ENCODE measurements at regions not wholly inside any gene's neighbourhood (a gene's known extent, or its start where the extent isn't known, plus 50 kb on each side); places are given as distances from the start of the nearest gene placed in this dataset.
"Not testable (repeated sequence)": the region's sequence is repeated elsewhere in the genome, so short reads cannot be mapped to it uniquely, and the experiment has no call there.

DNA sequence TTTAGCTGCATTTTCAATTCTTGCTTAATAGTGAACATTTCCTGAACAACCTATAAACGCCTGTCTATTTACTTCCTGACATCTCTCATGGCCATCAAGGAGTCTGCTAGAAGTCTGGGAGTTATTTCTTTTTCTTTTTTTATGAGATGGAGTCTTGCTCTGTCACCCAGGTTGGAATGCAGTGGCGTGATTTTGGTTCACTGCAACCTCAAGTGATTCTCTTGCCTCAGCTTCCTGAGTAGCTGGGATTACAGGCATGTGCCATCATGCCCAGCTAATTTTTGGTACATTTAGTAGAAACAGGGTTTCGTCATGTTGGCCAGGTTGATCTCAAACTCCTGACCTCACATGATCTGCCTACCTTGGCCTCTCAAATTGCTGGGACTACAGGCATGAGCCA, 217.6 kb upstream of the USP9Y start:
- intact Hi-C loops (cut with micrococcal nuclease), result no loop called here
- POLR2A ChIA-PET (ENCODE audit: partially characterized antibody), result no interaction called here

DNA sequence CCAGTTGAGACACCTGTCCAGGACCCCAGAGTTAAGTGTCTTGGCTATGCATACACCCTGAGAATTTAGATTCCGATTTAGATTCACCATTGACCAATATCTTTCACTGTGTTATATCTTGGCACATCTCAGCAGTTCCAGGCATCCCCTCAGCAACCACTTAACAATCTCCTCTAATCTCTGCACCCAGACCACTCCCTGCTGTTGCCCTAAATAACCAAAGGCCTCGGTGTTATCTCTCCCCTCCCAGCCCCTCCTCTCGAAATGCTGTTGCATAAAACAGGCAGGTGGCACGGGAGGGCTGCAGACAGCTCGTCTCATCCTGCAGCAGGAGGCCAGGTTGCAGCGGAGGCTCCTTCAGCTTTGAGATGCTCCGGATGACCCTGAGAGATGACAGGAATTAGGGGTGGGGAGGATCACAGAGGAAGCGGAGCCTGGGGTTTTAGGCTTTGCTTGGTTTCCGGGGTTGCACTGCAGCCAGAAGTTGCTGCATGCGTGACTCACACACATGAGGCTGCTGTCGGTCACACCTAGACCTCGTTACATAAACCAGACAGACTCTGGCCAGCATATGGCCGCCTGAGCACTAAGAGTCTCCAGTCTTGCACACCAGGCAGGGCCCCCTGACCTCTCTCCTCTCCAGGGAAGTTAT, 210.3 kb upstream of the USP9Y start:
- H3K9me3 Mint-ChIP-seq, result no peaks in the 10 kb centered on the region
- H3K36me3 ChIP-seq (ENCODE audit: insufficient read depth, low read length), result no peaks in the 10 kb centered on the region
- H3K4me3 Mint-ChIP-seq, result no peak overlapping the region
- H3K27ac ChIP-seq (ENCODE audit: low read depth, low read length), result no peak overlapping the region
- no peaks in the 10 kb centered on the region for H3K36me3 Mint-ChIP-seq
- H3K4me1 ChIP-seq (ENCODE audit: insufficient read depth, low read length), result no peaks in the 10 kb centered on the region
- no peaks in the 10 kb centered on the region for H3K27me3 ChIP-seq (ENCODE audit: insufficient read depth, low read length)
- ChIA-PET CTCF (ENCODE audit: partially characterized antibody) (no interaction called here), POLR2A (ENCODE audit: partially characterized antibody) (no interaction called here)
- H3K9me3 ChIP-seq (ENCODE audit: control insufficient read depth in 1 of 2, low read length in 2 of 2), result no peaks in the 10 kb centered on the region
- peaks cover 0 to 3% (median 0%) of the 10 kb centered on the region in 4 donors for H3K4me1 Mint-ChIP-seq
- H3K4me3 ChIP-seq (ENCODE audit: low read length in 2 of 2), result no peak overlapping the region
- intact Hi-C loops (cut with micrococcal nuclease), result no loop called here
- no peaks in the 10 kb centered on the region for H3K27me3 Mint-ChIP-seq
- no peak for DNase-seq
- no peak overlapping the region for H3K27ac Mint-ChIP-seq

More for the DNA sequence above, 217.6 kb upstream of the USP9Y start:
- H3K27me3 ChIP-seq (ENCODE audit: insufficient read depth, low read length), result no peaks in the 10 kb centered on the region
- no peaks in the 10 kb centered on the region for H3K36me3 Mint-ChIP-seq
- no peak overlapping the region for H3K27ac Mint-ChIP-seq
- no peaks in the 10 kb centered on the region for H3K27me3 Mint-ChIP-seq
- no peak overlapping the region for H3K4me3 ChIP-seq (ENCODE audit: low read length in 2 of 2)
- no peak overlapping the region for H3K4me3 Mint-ChIP-seq
- H3K9me3 Mint-ChIP-seq, result no peaks in the 10 kb centered on the region
- H3K4me1 Mint-ChIP-seq, result peaks cover 0 to 8% (median 0%) of the 10 kb centered on the region in 4 donors
- DNase-seq, result no peak
- H3K9me3 ChIP-seq (ENCODE audit: control insufficient read depth in 1 of 2, low read length in 2 of 2), result no peaks in the 10 kb centered on the region
- peaks cover 6% of the 10 kb centered on the region for H3K4me1 ChIP-seq (ENCODE audit: insufficient read depth, low read length)
- H3K36me3 ChIP-seq (ENCODE audit: insufficient read depth, low read length), result no peaks in the 10 kb centered on the region
- H3K27ac ChIP-seq (ENCODE audit: low read depth, low read length), result no peak overlapping the region
- CTCF ChIA-PET (ENCODE audit: partially characterized antibody), result interaction anchor here (0.6 to 6.4 kb wide), 2 partner anchors 138 to 148 kb away, joined by 3 to 60 read pairs; no protein-coding TSS in a partner anchor

DNA sequence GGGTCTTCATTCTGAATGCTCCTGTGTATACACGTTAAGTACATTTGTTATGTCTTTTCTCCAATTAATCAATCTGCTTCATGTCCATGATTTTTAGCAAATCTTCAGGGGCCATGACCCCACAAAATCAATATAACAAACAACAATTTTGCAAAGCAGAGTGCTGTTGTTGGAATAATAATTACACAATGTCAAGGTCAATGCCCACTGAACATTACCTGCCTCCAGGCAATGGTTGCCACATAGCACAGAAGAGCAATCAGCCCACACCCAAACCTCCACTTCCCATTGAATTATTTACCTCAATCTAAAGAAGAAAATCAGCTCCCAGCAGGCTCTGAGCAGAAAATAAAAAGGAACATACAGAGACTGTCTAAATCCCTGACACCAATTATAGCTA, 208.8 kb upstream of the USP9Y start:
- H3K36me3 Mint-ChIP-seq, result no peaks in the 10 kb centered on the region
- POLR2A ChIA-PET (ENCODE audit: partially characterized antibody), result no interaction called here
- H3K27ac Mint-ChIP-seq, result no peak overlapping the region
- DNase-seq, result no peak
- CTCF ChIA-PET (ENCODE audit: partially characterized antibody), result no interaction called here
- H3K4me3 Mint-ChIP-seq, result no peak overlapping the region
- intact Hi-C loops (cut with micrococcal nuclease), result no loop called here
- H3K27me3 Mint-ChIP-seq, result no peaks in the 10 kb centered on the region
- Histone ChIP-seq H3K36me3 (ENCODE audit: insufficient read depth, low read length) (no peaks in the 10 kb centered on the region), H3K4me3 (ENCODE audit: low read length in 2 of 2) (no peak overlapping the region), H3K27me3 (ENCODE audit: insufficient read depth, low read length) (no peaks in the 10 kb centered on the region), H3K27ac (ENCODE audit: low read depth, low read length) (no peak overlapping the region), H3K9me3 (ENCODE audit: control insufficient read depth in 1 of 2, low read length in 2 of 2) (no peaks in the 10 kb centered on the region), H3K4me1 (ENCODE audit: insufficient read depth, low read length) (no peaks in the 10 kb centered on the region)
- peaks cover 0 to 2% (median 0%) of the 10 kb centered on the region in 4 donors for H3K4me1 Mint-ChIP-seq
- no peaks in the 10 kb centered on the region for H3K9me3 Mint-ChIP-seq

DNA sequence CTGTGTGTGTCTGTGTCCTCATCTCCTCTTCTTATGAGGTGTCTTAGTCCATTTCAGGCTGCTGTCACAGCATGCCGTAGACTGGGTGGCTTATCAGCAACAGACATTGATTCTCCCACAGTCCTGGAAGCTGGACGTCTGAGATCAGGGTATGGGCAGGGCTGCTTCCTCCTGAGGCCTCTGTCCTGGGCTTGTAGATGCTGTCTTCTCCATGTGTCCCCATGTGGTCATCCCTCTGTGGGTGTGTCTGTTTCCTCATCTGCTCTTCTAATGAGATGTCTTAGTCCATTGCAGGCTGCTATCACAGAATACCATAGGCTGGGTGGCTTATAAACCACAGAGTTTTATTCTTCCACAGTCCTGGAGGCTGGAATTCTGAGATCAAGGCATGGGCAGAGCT, 205.0 kb upstream of the USP9Y start:
- no peak overlapping the region for H3K4me3 Mint-ChIP-seq
- Histone ChIP-seq H3K4me3 (ENCODE audit: low read length in 2 of 2) (no peak overlapping the region), H3K27me3 (ENCODE audit: insufficient read depth, low read length) (no peaks in the 10 kb centered on the region), H3K4me1 (ENCODE audit: insufficient read depth, low read length) (no peaks in the 10 kb centered on the region), H3K9me3 (ENCODE audit: control insufficient read depth in 1 of 2, low read length in 2 of 2) (no peaks in the 10 kb centered on the region), H3K27ac (ENCODE audit: low read depth, low read length) (no peak overlapping the region), H3K36me3 (ENCODE audit: insufficient read depth, low read length) (no peaks in the 10 kb centered on the region)
- H3K4me1 Mint-ChIP-seq, result peaks cover 0 to 4% (median 0%) of the 10 kb centered on the region in 4 donors
- ChIA-PET POLR2A (ENCODE audit: partially characterized antibody) (no interaction called here), CTCF (ENCODE audit: partially characterized antibody) (no interaction called here)
- intact Hi-C loops (cut with micrococcal nuclease), result no loop called here
- no peak overlapping the region for H3K27ac Mint-ChIP-seq
- no peak for DNase-seq
- H3K9me3 Mint-ChIP-seq, result no peaks in the 10 kb centered on the region
- H3K27me3 Mint-ChIP-seq, result no peaks in the 10 kb centered on the region
- no peaks in the 10 kb centered on the region for H3K36me3 Mint-ChIP-seq

DNA sequence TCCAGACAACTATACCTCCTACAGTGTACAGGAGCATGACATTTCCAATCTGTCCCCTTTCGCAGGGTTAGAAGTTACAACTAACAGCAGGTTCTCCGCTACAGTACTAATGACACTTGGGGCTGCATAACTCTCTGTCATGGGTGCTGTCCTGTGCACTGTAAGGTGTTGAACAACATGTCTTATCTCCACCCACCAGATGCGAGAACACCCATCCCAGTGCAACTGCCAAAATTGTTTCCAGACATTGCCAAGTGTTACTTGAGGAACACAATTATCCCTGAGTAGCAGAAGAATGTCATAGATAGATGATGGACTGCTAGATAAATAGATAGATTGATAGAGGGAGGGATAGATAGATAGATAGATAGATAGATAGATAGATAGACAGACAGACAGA, 200.9 kb upstream of the USP9Y start:
- Histone ChIP-seq H3K27me3 (ENCODE audit: insufficient read depth, low read length) (no peaks in the 10 kb centered on the region), H3K9me3 (ENCODE audit: control insufficient read depth in 1 of 2, low read length in 2 of 2) (no peaks in the 10 kb centered on the region), H3K27ac (ENCODE audit: low read depth, low read length) (no peak overlapping the region), H3K4me3 (ENCODE audit: low read length in 2 of 2) (no peak overlapping the region), H3K4me1 (ENCODE audit: insufficient read depth, low read length) (no peaks in the 10 kb centered on the region), H3K36me3 (ENCODE audit: insufficient read depth, low read length) (no peaks in the 10 kb centered on the region)
- Mint-ChIP-seq H3K27me3 (no peaks in the 10 kb centered on the region), H3K4me3 (no peak overlapping the region), H3K4me1 (peaks cover 0 to 4% (median 0%) of the 10 kb centered on the region in 4 donors), H3K9me3 (no peaks in the 10 kb centered on the region), H3K36me3 (no peaks in the 10 kb centered on the region), H3K27ac (no peak overlapping the region)
- DNase-seq, result no peak
- intact Hi-C loops (cut with micrococcal nuclease), result no loop called here
- ChIA-PET CTCF (ENCODE audit: partially characterized antibody) (no interaction called here), POLR2A (ENCODE audit: partially characterized antibody) (no interaction called here)

DNA sequence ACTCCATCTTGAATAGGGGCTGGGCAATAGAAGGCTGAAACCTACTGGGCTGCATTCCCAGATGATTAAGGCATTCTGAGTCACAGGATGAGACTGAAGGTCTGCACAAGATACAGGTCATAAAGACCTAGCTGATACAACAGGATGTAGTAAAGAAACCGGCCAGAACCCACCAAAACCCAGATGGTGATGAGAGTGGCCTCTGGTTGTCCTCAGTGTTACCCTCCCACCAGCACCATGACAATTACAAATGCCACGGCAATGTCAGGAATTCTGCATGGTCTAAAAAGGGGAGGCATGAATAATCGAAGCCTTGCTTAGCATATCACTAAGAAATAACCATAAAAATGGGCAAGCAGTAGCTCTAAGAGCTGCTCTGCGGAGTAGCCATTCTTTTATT, 197.0 kb upstream of the USP9Y start:
- H3K9me3 ChIP-seq (ENCODE audit: control insufficient read depth in 1 of 2, low read length in 2 of 2); POLR2A ChIA-PET (ENCODE audit: partially characterized antibody); H3K36me3 Mint-ChIP-seq; H3K4me3 ChIP-seq (ENCODE audit: low read length in 2 of 2); H3K4me1 ChIP-seq (ENCODE audit: insufficient read depth, low read length); H3K4me1 Mint-ChIP-seq; H3K27ac ChIP-seq (ENCODE audit: low read depth, low read length); H3K9me3 Mint-ChIP-seq; H3K36me3 ChIP-seq (ENCODE audit: insufficient read depth, low read length); H3K4me3 Mint-ChIP-seq; H3K27me3 ChIP-seq (ENCODE audit: insufficient read depth, low read length); DNase-seq; intact Hi-C loops (cut with micrococcal nuclease); CTCF ChIA-PET (ENCODE audit: partially characterized antibody); H3K27ac Mint-ChIP-seq; H3K27me3 Mint-ChIP-seq: not testable (repeated sequence)

DNA sequence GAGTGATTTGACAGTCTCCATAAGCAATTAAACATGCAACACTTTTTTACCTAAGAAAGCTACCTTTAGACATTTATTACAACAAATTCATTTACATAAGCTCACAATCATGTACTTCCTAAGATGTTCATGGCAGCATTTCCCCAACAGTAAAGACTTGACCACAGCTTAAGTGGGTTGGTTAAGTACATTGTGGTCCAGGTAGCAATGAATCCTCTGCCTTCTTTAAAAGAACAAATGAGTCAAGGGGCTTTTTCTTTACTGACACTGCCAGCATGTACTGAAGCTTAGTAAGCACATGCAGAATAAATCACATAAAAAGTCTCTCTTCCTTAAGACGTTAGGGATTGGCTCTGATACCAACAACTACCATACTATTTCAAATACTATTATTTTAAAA, 183.7 kb upstream of the USP9Y start:
- Mint-ChIP-seq H3K27me3 (no peaks in the 10 kb centered on the region), H3K36me3 (no peaks in the 10 kb centered on the region), H3K27ac (no peak overlapping the region), H3K4me3 (no peak overlapping the region), H3K9me3 (no peaks in the 10 kb centered on the region), H3K4me1 (no peaks in the 10 kb centered on the region)
- DNase-seq, result no peak
- no peaks in the 10 kb centered on the region for H3K9me3 ChIP-seq (ENCODE audit: control insufficient read depth in 1 of 2, low read length in 2 of 2)
- no peaks in the 10 kb centered on the region for H3K4me1 ChIP-seq (ENCODE audit: insufficient read depth, low read length)
- ChIA-PET CTCF (ENCODE audit: partially characterized antibody) (no interaction called here), POLR2A (ENCODE audit: partially characterized antibody) (no interaction called here)
- intact Hi-C loops (cut with micrococcal nuclease), result no loop called here
- H3K36me3 ChIP-seq (ENCODE audit: insufficient read depth, low read length), result no peaks in the 10 kb centered on the region
- no peaks in the 10 kb centered on the region for H3K27me3 ChIP-seq (ENCODE audit: insufficient read depth, low read length)
- H3K4me3 ChIP-seq (ENCODE audit: low read length in 2 of 2), result no peak overlapping the region
- no peak overlapping the region for H3K27ac ChIP-seq (ENCODE audit: low read depth, low read length)

DNA sequence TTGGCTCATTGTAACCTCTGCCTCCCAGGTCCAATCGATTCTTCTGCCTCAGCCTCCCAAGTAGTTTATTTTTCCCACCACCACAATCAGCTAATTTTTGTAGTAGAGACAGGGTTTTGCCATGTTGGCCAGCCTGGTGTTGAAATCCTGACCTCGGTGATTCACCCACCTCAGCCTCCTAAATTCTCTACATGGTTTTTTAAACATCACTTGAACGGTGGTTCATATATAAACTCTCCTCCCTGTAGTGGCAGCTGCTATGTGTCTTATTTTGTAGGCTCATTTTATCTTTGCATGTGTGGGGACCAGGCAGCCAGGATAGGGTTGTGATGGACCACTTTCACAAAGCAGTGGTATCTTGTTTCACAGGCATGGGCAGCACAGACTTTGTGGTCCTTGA, 175.8 kb upstream of the USP9Y start:
- Histone ChIP-seq H3K9me3 (ENCODE audit: control insufficient read depth in 1 of 2, low read length in 2 of 2) (no peaks in the 10 kb centered on the region), H3K4me3 (ENCODE audit: low read length in 2 of 2) (no peak overlapping the region), H3K36me3 (ENCODE audit: insufficient read depth, low read length) (no peaks in the 10 kb centered on the region), H3K27ac (ENCODE audit: low read depth, low read length) (no peak overlapping the region), H3K4me1 (ENCODE audit: insufficient read depth, low read length) (no peaks in the 10 kb centered on the region), H3K27me3 (ENCODE audit: insufficient read depth, low read length) (no peaks in the 10 kb centered on the region)
- ChIA-PET CTCF (ENCODE audit: partially characterized antibody) (interaction anchor here (1.6 kb wide), 1 partner anchor 9 kb away, joined by 3 read pairs; no protein-coding TSS in a partner anchor), POLR2A (ENCODE audit: partially characterized antibody) (no interaction called here)
- no peaks in the 10 kb centered on the region for H3K27me3 Mint-ChIP-seq
- H3K4me1 Mint-ChIP-seq, result peaks cover 0 to 8% (median 0%) of the 10 kb centered on the region in 4 donors
- H3K27ac Mint-ChIP-seq, result peak overlapping the region in 1 of 7 donors; percentile 35
- H3K9me3 Mint-ChIP-seq, result no peaks in the 10 kb centered on the region
- intact Hi-C loops (cut with micrococcal nuclease), result no loop called here
- H3K36me3 Mint-ChIP-seq, result no peaks in the 10 kb centered on the region
- DNase-seq, result no peak
- no peak overlapping the region for H3K4me3 Mint-ChIP-seq
